ENCODE measurements at regions not wholly inside any gene's neighbourhood (a gene's known extent, or its start where the extent isn't known, plus 50 kb on each side); places are given as distances from the start of the nearest gene placed in this dataset.

- no peak for TF ChIP-seq NR2C2 (CRISPR knock-in tag; IDR thresholded peaks at IDR 0.05)
- TF ChIP-seq NR2C2 (tag; IDR thresholded peaks at IDR 0.05) = no peak
- TF ChIP-seq DPF2 (IDR thresholded peaks at IDR 0.05) = no peak
- no peak for TF ChIP-seq ZFPM2 (CRISPR knock-in tag; IDR thresholded peaks at IDR 0.05)
- no peak for TF ChIP-seq HIVEP1 (CRISPR knock-in tag; IDR thresholded peaks at IDR 0.05)
- TF ChIP-seq HMGXB4 (CRISPR knock-in tag; IDR thresholded peaks at IDR 0.05) = no peak
- no peak for TF ChIP-seq FOXK2 (conservative IDR thresholded peaks at IDR 0.05 in 1 of 2, IDR thresholded peaks at IDR 0.05 in 1 of 2; ENCODE audit: low read depth in 2 of 2)
- no peak for TF ChIP-seq CAMTA2 (CRISPR knock-in tag; conservative IDR thresholded peaks at IDR 0.05)
- TF ChIP-seq NFRKB (IDR thresholded peaks at IDR 0.05; ENCODE audit: low read depth) = no peak
- TF ChIP-seq SP1 (CRISPR knock-in tag; IDR thresholded peaks at IDR 0.05) = no peak
- no peak for TF ChIP-seq KAT8 (IDR thresholded peaks at IDR 0.05; ENCODE audit: low read depth)
- TF ChIP-seq CTCF (IDR thresholded peaks at IDR 0.05 in 2 of 3, conservative IDR thresholded peaks at IDR 0.05 in 1 of 3; ENCODE audit: insufficient read depth in 2 of 3, low read depth in 1 of 3, low read length in 3 of 3) = no peak
These were observed 585.2 kb upstream of the C9orf72 start for GRCh38 chr9:28158451-28158850.

All from K562 (cell line).